ENCODE measurements at regions not wholly inside any gene's neighbourhood (a gene's known extent, or its start where the extent isn't known, plus 50 kb on each side); places are given as distances from the start of the nearest gene placed in this dataset.
"Not testable (repeated sequence)": the region's sequence is repeated elsewhere in the genome, so short reads cannot be mapped to it uniquely, and the experiment has no call there.

- DNase-seq, result no peak
Observed at GRCh38 chr4:83996254-83996653, 460.3 kb downstream of the GPAT3 start.

- DNase-seq, result no peak
Observed at GRCh38 chr4:83993774-83994173, 457.9 kb downstream of the GPAT3 start.

GRCh38 chr4:83989835-83990234, 453.9 kb downstream of the GPAT3 start:
- DNase-seq, result no peak

- DNase-seq, result no peak
Observed at GRCh38 chr4:83981156-83981555, 445.2 kb downstream of the GPAT3 start.

- DNase-seq, result no peak
Observed at GRCh38 chr4:83979773-83980172, 443.9 kb downstream of the GPAT3 start.

- peak; percentile 8 for DNase-seq
Observed at GRCh38 chr4:83974111-83974780, 438.3 kb downstream of the GPAT3 start.

- peak; percentile 29 for DNase-seq
Observed at GRCh38 chr4:83964996-83965541, 429.2 kb downstream of the GPAT3 start.

DNA sequence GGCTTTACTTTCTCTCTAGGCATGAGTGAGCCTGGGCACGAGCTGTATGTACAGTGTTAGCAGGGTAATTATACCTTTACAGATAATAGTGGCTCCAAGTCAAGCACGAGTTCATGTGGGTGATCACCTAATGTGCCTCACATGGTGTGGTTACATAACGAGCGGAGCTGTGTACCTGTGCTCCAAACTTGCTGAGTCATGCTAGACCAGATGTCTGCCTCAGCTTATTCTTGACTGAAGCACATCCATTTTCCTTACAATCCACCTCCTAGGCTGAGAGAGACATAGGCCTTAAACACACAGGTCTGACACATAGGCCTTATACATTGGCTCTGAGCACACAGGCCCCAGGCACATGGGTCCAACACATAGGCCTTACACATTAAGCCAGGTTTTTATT, 426.6 kb downstream of the GPAT3 start:
- no peak for DNase-seq

DNA sequence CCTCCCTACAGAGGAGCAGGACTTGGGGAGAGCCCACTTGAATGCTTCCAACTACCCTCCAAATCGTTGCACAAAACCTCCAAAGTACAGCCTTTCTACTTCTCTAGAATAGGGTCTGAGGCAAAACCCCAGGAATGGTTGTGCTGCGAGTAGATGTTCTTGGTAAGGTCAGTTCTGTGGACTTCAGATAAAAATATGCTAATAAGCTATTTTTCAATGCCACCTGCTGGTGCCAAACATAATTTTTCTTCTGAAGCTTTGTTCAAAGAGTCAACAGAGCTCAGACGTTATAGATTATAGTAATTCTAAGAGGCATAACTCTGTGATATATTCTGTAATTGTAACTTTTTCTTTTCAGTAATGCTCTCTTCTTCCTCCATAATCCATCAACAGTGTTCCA, 425.7 kb downstream of the GPAT3 start:
- DNase-seq, result peak; percentile 43

DNA sequence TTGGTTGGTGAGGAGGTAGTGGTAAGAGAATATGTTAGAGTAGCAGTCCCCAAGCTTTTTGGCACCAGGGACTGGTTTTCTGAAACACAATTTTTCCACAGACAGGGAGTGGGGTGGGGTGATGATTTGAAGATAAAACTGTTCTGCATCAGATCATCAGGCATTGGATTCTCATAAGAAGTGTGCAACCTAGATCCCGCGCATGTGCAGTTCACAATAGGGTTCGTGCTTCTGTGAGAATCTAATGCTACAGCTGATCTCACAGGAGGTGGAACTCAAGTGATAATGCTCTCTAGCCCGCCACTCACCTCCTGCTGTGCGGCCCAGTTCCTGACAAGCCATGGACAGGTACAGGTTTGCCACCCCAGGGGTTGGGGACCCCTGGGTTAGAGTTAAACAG, 423.3 kb downstream of the GPAT3 start:
- DNase-seq, result no peak

DNA sequence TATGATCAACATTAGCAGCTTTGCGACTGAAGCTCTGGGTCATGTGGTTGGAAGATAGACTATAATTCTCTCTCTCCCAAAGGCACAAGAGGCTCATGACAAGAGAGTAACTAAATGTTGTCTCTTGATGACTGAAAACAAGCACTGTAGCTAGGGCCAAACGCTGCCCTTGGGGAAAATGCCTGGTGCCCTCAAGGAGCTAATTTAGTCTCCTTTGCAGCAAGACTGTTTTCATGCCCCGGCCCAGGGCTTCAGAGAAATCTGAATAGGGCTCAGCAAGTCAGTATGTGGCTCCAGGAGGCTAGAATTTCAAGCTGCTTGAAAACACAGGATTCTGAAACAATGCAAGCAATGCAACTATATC, 411.9 kb downstream of the GPAT3 start:
- DNase-seq, result peak; percentile 12

DNA sequence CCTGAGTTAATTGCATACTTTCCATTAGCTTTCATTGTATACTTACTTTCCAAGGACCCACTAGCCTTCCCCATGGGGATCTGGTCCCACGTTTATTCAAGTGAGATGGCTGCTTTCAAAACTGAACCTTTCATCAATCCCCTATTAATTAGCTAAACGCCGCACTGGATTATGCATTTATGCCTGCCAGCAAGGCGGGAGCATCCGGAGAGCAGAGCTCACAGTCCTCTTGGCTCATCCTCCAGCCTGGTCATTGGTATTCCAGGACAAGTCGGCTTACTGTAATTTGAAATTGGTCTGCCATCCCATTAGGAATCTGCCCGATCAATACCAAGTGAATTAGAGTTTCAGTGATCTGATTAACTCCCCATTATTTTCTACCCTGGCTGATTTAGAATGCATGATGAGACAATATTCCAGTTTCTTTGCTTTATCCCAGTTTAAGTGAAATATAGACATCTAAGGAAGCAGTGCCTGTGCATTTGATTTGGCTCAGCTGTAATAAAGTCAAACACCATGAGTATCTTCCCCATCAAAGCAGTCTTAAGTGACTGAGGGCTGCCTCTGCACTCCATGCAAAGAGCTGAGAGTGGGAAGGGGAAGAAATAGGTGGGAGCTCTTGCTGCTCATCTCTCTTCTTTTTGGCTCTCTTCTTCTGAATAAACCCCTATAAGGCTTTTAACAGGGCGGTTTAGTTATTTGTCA, 411.4 kb downstream of the GPAT3 start:
- DNase-seq, result no peak

GRCh38 chr4:83943691-83944090, 407.8 kb downstream of the GPAT3 start:
- DNase-seq, result not testable (repeated sequence)

DNA sequence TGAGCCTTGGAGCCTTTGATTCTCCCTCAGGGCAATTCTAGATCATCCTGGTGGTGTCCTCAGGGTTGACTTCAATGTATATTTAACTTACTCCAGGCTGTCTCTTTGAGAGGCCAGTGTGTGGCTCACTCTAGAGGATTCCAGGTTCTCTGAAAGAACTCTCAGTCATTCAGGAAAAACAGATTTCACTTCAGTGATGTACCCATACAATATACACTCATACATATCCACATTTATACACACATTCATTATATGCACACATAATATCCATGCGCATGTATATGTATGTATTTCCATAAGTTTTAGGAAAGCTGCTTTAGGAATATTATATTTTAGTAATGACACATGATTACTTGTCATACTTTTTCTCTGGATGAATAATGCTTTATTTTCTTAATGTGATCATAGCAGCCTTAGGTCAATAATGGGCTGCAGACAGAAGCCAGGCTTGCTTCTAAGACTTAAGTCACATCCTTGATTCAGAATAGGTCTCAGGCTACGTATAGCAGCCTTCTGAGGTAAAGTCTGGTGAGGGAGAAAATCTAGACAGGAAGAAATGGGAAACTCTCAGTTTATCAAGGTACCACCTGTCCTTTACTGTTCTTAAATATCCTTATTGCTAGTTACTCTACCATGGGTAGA, 397.0 kb downstream of the GPAT3 start:
- DNase-seq, result peak; percentile 82

- no peak for DNase-seq
Observed at GRCh38 chr4:83931659-83932438, 395.9 kb downstream of the GPAT3 start.

DNA sequence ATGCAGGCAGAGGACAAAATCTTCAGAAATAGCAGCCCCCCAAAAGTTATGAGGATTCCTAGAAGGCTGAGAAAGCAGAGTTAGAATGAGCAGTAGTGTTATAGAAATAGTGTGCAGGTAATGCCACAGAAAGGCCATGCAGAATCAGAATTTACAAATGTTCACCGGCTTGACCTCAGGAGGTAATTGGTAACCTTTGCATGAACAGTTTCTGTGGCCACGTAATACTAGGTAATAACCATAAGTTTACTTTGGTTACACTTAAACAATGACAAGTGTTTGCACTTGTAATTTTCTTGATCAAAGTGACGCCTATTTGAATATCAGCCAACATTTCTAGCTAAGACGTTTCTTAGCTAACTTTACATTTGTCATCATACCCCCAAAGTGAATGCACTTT, 393.6 kb downstream of the GPAT3 start:
- DNase-seq, result no peak

DNA sequence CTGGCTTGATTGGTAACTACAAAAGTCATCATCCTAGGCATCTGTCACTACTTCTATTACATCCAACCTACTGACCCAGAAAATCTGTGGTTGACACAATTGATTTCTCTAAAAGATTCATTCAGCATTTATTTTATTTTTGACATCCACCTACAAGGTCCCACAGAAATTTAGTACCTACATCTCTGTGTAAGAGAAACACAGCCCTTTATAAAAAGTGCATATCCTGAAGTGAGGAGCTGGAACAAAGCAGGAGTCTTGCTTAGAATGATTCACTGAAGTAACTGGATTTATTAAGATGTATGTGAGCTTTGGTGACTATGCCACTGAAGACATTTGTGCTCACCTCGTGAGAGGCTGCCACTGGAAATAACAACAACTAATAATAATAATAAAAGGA, 391.0 kb downstream of the GPAT3 start:
- DNase-seq, result no peak

- no peak for DNase-seq
Observed at GRCh38 chr4:83923341-83923740, 387.4 kb downstream of the GPAT3 start.

GRCh38 chr4:83922402-83922801, 386.5 kb downstream of the GPAT3 start:
- no peak for DNase-seq

DNA sequence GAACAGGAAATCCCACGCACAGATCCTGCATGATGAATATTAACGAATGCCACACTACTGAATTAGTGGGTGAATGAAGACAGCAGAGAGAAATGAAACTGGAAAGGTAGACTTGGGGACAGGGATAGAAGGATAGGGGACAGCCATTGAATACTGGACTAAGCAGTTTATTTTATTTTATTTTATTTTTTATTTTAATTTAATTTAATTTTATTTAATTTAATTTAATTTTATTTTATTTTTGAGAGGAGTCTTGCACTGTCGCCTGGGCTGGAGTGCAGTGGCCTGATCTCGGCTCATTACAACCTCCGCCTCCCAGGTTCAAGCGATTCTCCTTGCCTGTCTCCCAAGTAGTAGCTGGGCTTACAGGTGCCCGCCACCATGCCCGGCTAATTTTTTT, 385.2 kb downstream of the GPAT3 start:
- no peak for DNase-seq

GRCh38 chr4:83920375-83920774, 384.5 kb downstream of the GPAT3 start:
- no peak for DNase-seq

GRCh38 chr4:83917572-83917971, 381.7 kb downstream of the GPAT3 start:
- DNase-seq, result no peak

GRCh38 chr4:83910693-83911092, 374.8 kb downstream of the GPAT3 start:
- no peak for DNase-seq

Data from fibroblast of skin of back (primary cell).